ENCODE measurements at regions not wholly inside any gene's neighbourhood (a gene's known extent, or its start where the extent isn't known, plus 50 kb on each side); places are given as distances from the start of the nearest gene placed in this dataset.

GRCh38 chr5:92023141-92023471, 640.0 kb upstream of the ARRDC3 start:
- H3K9me2 ChIP-seq (ENCODE audit: insufficient read depth, low read length), result no peaks in the 10 kb centered on the region
- no peaks in the 10 kb centered on the region for H3K27me3 ChIP-seq (ENCODE audit: insufficient read depth, low read depth, low read length)
- H3K9me3 ChIP-seq (ENCODE audit: low read length), result no peaks in the 10 kb centered on the region
- no peak overlapping the region for H3K27ac ChIP-seq (ENCODE audit: low read length)
- no peak overlapping the region for H3K4me3 ChIP-seq (ENCODE audit: low read length)
- no peak overlapping the region for H3K9ac ChIP-seq (ENCODE audit: low read length)
- TF ChIP-seq POLR2AphosphoS5 (IDR thresholded peaks at IDR 0.05) (no peak), REST (IDR thresholded peaks at IDR 0.05; ENCODE audit: borderline replicate concordance) (no peak), EP300 (conservative IDR thresholded peaks at IDR 0.05; ENCODE audit: poor library complexity, severe bottlenecking) (no peak), CTCF (IDR thresholded peaks at IDR 0.05; ENCODE audit: poor library complexity, severe bottlenecking) (no peak), MXI1 (conservative IDR thresholded peaks at IDR 0.05; ENCODE audit: poor library complexity, severe bottlenecking) (no peak), SMC3 (conservative IDR thresholded peaks at IDR 0.05; ENCODE audit: poor library complexity) (no peak), EZH2 (IDR thresholded peaks at IDR 0.05; ENCODE audit: borderline replicate concordance, insufficient read depth, low read length, poor library complexity, severe bottlenecking) (no peak)
- no peak overlapping the region for H3K4me2 ChIP-seq (ENCODE audit: low read length)
- H4K20me1 ChIP-seq (ENCODE audit: insufficient read depth), result no peaks in the 10 kb centered on the region
- H3K79me2 ChIP-seq (replicated peaks; ENCODE audit: insufficient read depth, low read length), result no peaks in the 10 kb centered on the region
- no peaks in the 10 kb centered on the region for H3F3A ChIP-seq (ENCODE audit: insufficient read depth, low read length, poor library complexity, severe bottlenecking)
- no peaks in the 10 kb centered on the region for H3K36me3 ChIP-seq (ENCODE audit: insufficient read depth, low read length)
- H2AFZ ChIP-seq (ENCODE audit: low read depth, low read length), result no peak overlapping the region

- Histone ChIP-seq H3K4me2 (ENCODE audit: low read length) (no peak overlapping the region), H3K4me3 (ENCODE audit: low read length) (no peak overlapping the region), H3K9ac (ENCODE audit: low read length) (no peak overlapping the region), H3K27me3 (ENCODE audit: insufficient read depth, low read depth, low read length) (no peaks in the 10 kb centered on the region), H3K9me3 (ENCODE audit: low read length) (no peaks in the 10 kb centered on the region), H3K36me3 (ENCODE audit: insufficient read depth, low read length) (no peaks in the 10 kb centered on the region), H3K27ac (ENCODE audit: low read length) (no peak overlapping the region), H4K20me1 (ENCODE audit: insufficient read depth) (no peaks in the 10 kb centered on the region), H3K79me2 (replicated peaks; ENCODE audit: insufficient read depth, low read length) (no peaks in the 10 kb centered on the region), H3F3A (ENCODE audit: insufficient read depth, low read length, poor library complexity, severe bottlenecking) (no peaks in the 10 kb centered on the region), H3K9me2 (ENCODE audit: insufficient read depth, low read length) (no peaks in the 10 kb centered on the region), H2AFZ (ENCODE audit: low read depth, low read length) (no peak overlapping the region)
- TF ChIP-seq EP300 (conservative IDR thresholded peaks at IDR 0.05; ENCODE audit: poor library complexity, severe bottlenecking) (no peak), EZH2 (IDR thresholded peaks at IDR 0.05; ENCODE audit: borderline replicate concordance, insufficient read depth, low read length, poor library complexity, severe bottlenecking) (no peak), SMC3 (conservative IDR thresholded peaks at IDR 0.05; ENCODE audit: poor library complexity) (no peak), MXI1 (conservative IDR thresholded peaks at IDR 0.05; ENCODE audit: poor library complexity, severe bottlenecking) (no peak), REST (IDR thresholded peaks at IDR 0.05; ENCODE audit: borderline replicate concordance) (no peak), TAF1 (IDR thresholded peaks at IDR 0.05; ENCODE audit: low read depth) (no peak)
These were observed 639.5 kb upstream of the ARRDC3 start for GRCh38 chr5:92022415-92023140.
